Epithelial cell of prostate (primary cell): ENCODE measurements at regions not wholly inside any gene's neighbourhood (a gene's known extent, or its start where the extent isn't known, plus 50 kb on each side); places are given as distances from the start of the nearest gene placed in this dataset.
"Not testable (repeated sequence)": the region's sequence is repeated elsewhere in the genome, so short reads cannot be mapped to it uniquely, and the experiment has no call there.

ENCODE experiments used
- DNase-seq: peaks from one replicate; pipeline ENCODE4 v3.0.0-alpha.2; 2011; ENCODE audit warnings: low read depth, low spot score
- H3K27ac ChIP-seq: fragments of 450-650 bp; 2 replicates; pipeline ENCODE4 v1.5.1; 2017; ENCODE audit warnings: mild to moderate bottlenecking

GRCh38 chr2:91497129-91498064 is 2805.9 kb downstream of the RPIA start:
- not testable (repeated sequence) for H3K27ac ChIP-seq, DNase-seq

GRCh38 chr2:91498065-91498449 is 2806.6 kb downstream of the RPIA start:
- H3K27ac ChIP-seq, DNase-seq: not testable (repeated sequence)

GRCh38 chr2:91498513-91499250 is 2807.2 kb downstream of the RPIA start:
- DNase-seq, H3K27ac ChIP-seq: not testable (repeated sequence)

GRCh38 chr2:91499431-91500050 is 2808.1 kb downstream of the RPIA start:
- not testable (repeated sequence) for DNase-seq, H3K27ac ChIP-seq

- DNase-seq: not testable (repeated sequence)
These were observed 2808.9 kb downstream of the RPIA start for GRCh38 chr2:91500246-91500977.

GRCh38 chr2:91500978-91501310 is 2809.5 kb downstream of the RPIA start:
- DNase-seq, H3K27ac ChIP-seq: not testable (repeated sequence)

More at GRCh38 chr2:91500246-91500977, 2808.9 kb downstream of the RPIA start:
- not testable (repeated sequence) for H3K27ac ChIP-seq

GRCh38 chr2:91501481-91502080 is 2810.1 kb downstream of the RPIA start:
- not testable (repeated sequence) for H3K27ac ChIP-seq, DNase-seq

GRCh38 chr2:91503572-91503958 is 2812.1 kb downstream of the RPIA start:
- DNase-seq, H3K27ac ChIP-seq: not testable (repeated sequence)

- not testable (repeated sequence) for H3K27ac ChIP-seq
These were observed 2812.7 kb downstream of the RPIA start for GRCh38 chr2:91503959-91504741.

GRCh38 chr2:91508816-91509215 is 2817.3 kb downstream of the RPIA start:
- DNase-seq, H3K27ac ChIP-seq: not testable (repeated sequence)

More at GRCh38 chr2:91503959-91504741, 2812.7 kb downstream of the RPIA start:
- not testable (repeated sequence) for DNase-seq

- H3K27ac ChIP-seq, DNase-seq: not testable (repeated sequence)
These were observed 2817.8 kb downstream of the RPIA start for GRCh38 chr2:91509276-91509675.

GRCh38 chr2:91511166-91511565 is 2819.7 kb downstream of the RPIA start:
- H3K27ac ChIP-seq, DNase-seq: not testable (repeated sequence)

- not testable (repeated sequence) for H3K27ac ChIP-seq, DNase-seq
These were observed 2824.5 kb downstream of the RPIA start for GRCh38 chr2:91515966-91516365.

GRCh38 chr2:91516669-91517068 is 2825.2 kb downstream of the RPIA start:
- not testable (repeated sequence) for H3K27ac ChIP-seq, DNase-seq

GRCh38 chr2:91517846-91518245 is 2826.4 kb downstream of the RPIA start:
- not testable (repeated sequence) for DNase-seq, H3K27ac ChIP-seq

- DNase-seq, H3K27ac ChIP-seq: not testable (repeated sequence)
These were observed 2827.0 kb downstream of the RPIA start for GRCh38 chr2:91518361-91518981.

GRCh38 chr2:91519359-91519758 is 2827.9 kb downstream of the RPIA start:
- H3K27ac ChIP-seq, DNase-seq: not testable (repeated sequence)

- not testable (repeated sequence) for DNase-seq, H3K27ac ChIP-seq
These were observed 2828.4 kb downstream of the RPIA start for GRCh38 chr2:91519914-91520313.
